Natural killer cell (primary cell): ENCODE measurements at regions not wholly inside any gene's neighbourhood (a gene's known extent, or its start where the extent isn't known, plus 50 kb on each side); places are given as distances from the start of the nearest gene placed in this dataset.

Source experiments
- ATAC-seq, 3 donors: fragments of 150-1000 bp in 2 of 3; fragments of 200-7000 bp in 1 of 3; cut with Tn5 transposase; 1 replicate in 1 of 3; 2 replicates in 2 of 3; pipeline ENCODE4 v1.10.0; 2021; ENCODE audit warnings: mild to moderate bottlenecking in 2 of 3, moderate library complexity in 2 of 3
- DNase-seq, 2 donors: peaks; one replicate each; pipeline versions ENCODE4 v3.0.0 to v3.0.0-alpha.2; 2013 to 2021; ENCODE audit warnings: mixed read lengths in 1 of 2
- H3K27ac ChIP-seq: one replicate; pipeline ENCODE4 v1.5.1; 2013; ENCODE audit warnings: mild to moderate bottlenecking, low read length
- H3K27me3 ChIP-seq: one replicate; pipeline ENCODE4 v1.6.1; 2013; ENCODE audit warnings: low read length; ENCODE audit not compliant: control insufficient read depth, insufficient read depth
- H3K36me3 ChIP-seq: one replicate; pipeline ENCODE4 v1.6.1; 2013; ENCODE audit warnings: low read length; ENCODE audit not compliant: control insufficient read depth, insufficient read depth
- H3K4me1 ChIP-seq: one replicate; pipeline ENCODE4 v1.6.1; 2013; ENCODE audit warnings: low read length; ENCODE audit not compliant: control insufficient read depth, insufficient read depth
- H3K4me3 ChIP-seq: one replicate; pipeline ENCODE4 v1.5.1; 2013; ENCODE audit warnings: low read length
- H3K9me3 ChIP-seq: one replicate; pipeline ENCODE4 v1.6.1; 2013; ENCODE audit warnings: low read length; ENCODE audit not compliant: control insufficient read depth, insufficient read depth
- H3K27ac Mint-ChIP-seq, 2 donors: one replicate each; pipeline ENCODE4 v1.8.0; 2022; ENCODE audit warnings: mild to moderate bottlenecking in 2 of 2, mixed read lengths in 2 of 2, moderate library complexity in 1 of 2
- H3K27me3 Mint-ChIP-seq, 2 donors: one replicate each; pipeline ENCODE4 v1.8.0; 2022; ENCODE audit warnings: low read depth in 2 of 2, mixed read lengths in 2 of 2
- H3K36me3 Mint-ChIP-seq: one replicate; pipeline ENCODE4 v1.8.0; 2022; ENCODE audit warnings: mixed read lengths
- H3K4me1 Mint-ChIP-seq, 2 donors: one replicate each; pipeline ENCODE4 v1.8.0; 2022; ENCODE audit warnings: mixed read lengths in 2 of 2
- H3K4me3 Mint-ChIP-seq: one replicate; pipeline ENCODE4 v1.8.0; 2022; ENCODE audit warnings: mild to moderate bottlenecking, moderate library complexity, mixed read lengths
- H3K9me3 Mint-ChIP-seq, 2 donors: one replicate each; pipeline ENCODE4 v1.8.0; 2022; ENCODE audit warnings: mixed read lengths in 2 of 2
- CTCF ChIP-seq: fragments of 200-600 bp; IDR thresholded peaks from one replicate; pipeline ENCODE4 v1.8.0; 2022; ENCODE audit warnings: antibody characterized with exemption
- WGBS: methylation state at CpG from one replicate; pipeline ENCODE4 v1.1.7; 2013; ENCODE audit warnings: missing lambda C conversion rate; ENCODE audit not compliant: insufficient coverage; 5-methylcytosine and 5-hydroxymethylcytosine counted together
- intact Hi-C: fragments of 100-400 bp; cut with micrococcal nuclease; formaldehyde crosslinking; loops from one replicate; pipeline ENCODE4 v1.14.2; 2022

GRCh38 chr13:84131249-84131648 lies 249.0 kb upstream of the SLITRK1 start:
- Histone ChIP-seq H3K27ac (no peak overlapping the region), H3K4me1 (peaks cover 12% of the 10 kb centered on the region), H3K27me3 (no peaks in the 10 kb centered on the region), H3K4me3 (no peak overlapping the region), H3K36me3 (no peaks in the 10 kb centered on the region), H3K9me3 (no peaks in the 10 kb centered on the region)
- no peaks in the 10 kb centered on the region for H3K27me3 Mint-ChIP-seq
- H3K27ac Mint-ChIP-seq = no peak overlapping the region
- no peak overlapping the region for H3K4me3 Mint-ChIP-seq
- H3K4me1 Mint-ChIP-seq = peaks cover 18 to 20% of the 10 kb centered on the region in 2 donors
- H3K9me3 Mint-ChIP-seq = no peaks in the 10 kb centered on the region
- H3K36me3 Mint-ChIP-seq = no peaks in the 10 kb centered on the region
- DNase-seq (no peak), ATAC-seq (no peak)
- intact Hi-C loops = no loop called here
- WGBS = 94% methylated on average over 4 of the region's 7 CpGs
- TF ChIP-seq CTCF = no peak

GRCh38 chr13:84130495-84131114 lies 248.3 kb upstream of the SLITRK1 start:
- H3K27me3 ChIP-seq = no peaks in the 10 kb centered on the region
- H3K36me3 ChIP-seq = no peaks in the 10 kb centered on the region
- intact Hi-C loops = no loop called here
- Mint-ChIP-seq H3K27me3 (no peaks in the 10 kb centered on the region), H3K4me1 (peaks cover 12 to 15% of the 10 kb centered on the region in 2 donors), H3K4me3 (no peak overlapping the region), H3K36me3 (no peaks in the 10 kb centered on the region), H3K27ac (no peak overlapping the region), H3K9me3 (no peaks in the 10 kb centered on the region)
- no peak overlapping the region for H3K4me3 ChIP-seq
- no peaks in the 10 kb centered on the region for H3K9me3 ChIP-seq
- H3K4me1 ChIP-seq = peaks cover 12% of the 10 kb centered on the region
- ATAC-seq (no peak), DNase-seq (no peak)
- no peak overlapping the region for H3K27ac ChIP-seq
- no CpG with 5 or more reads among the region's 1 CpG for WGBS
- TF ChIP-seq CTCF = no peak

GRCh38 chr13:84129966-84130365 lies 247.7 kb upstream of the SLITRK1 start:
- no peak overlapping the region for H3K4me3 Mint-ChIP-seq
- H3K4me1 ChIP-seq = peaks cover 12% of the 10 kb centered on the region
- no peaks in the 10 kb centered on the region for H3K36me3 Mint-ChIP-seq
- TF ChIP-seq CTCF = no peak
- intact Hi-C loops = no loop called here
- WGBS = 94% methylated on average over 1 of the region's 2 CpGs
- no peaks in the 10 kb centered on the region for H3K9me3 Mint-ChIP-seq
- no peaks in the 10 kb centered on the region for H3K27me3 ChIP-seq
- H3K27ac ChIP-seq = no peak overlapping the region
- ATAC-seq (no peak), DNase-seq (no peak)
- no peak overlapping the region for H3K4me3 ChIP-seq
- H3K4me1 Mint-ChIP-seq = peaks cover 11 to 15% of the 10 kb centered on the region in 2 donors
- no peaks in the 10 kb centered on the region for H3K27me3 Mint-ChIP-seq
- H3K27ac Mint-ChIP-seq = no peak overlapping the region
- no peaks in the 10 kb centered on the region for H3K36me3 ChIP-seq
- H3K9me3 ChIP-seq = no peaks in the 10 kb centered on the region

GRCh38 chr13:84127597-84128128 lies 245.4 kb upstream of the SLITRK1 start:
- ATAC-seq (no peak), DNase-seq (no peak)
- Mint-ChIP-seq H3K27ac (peak overlapping the region in 1 of 2 donors; percentile 79), H3K4me1 (peaks cover 11 to 15% of the 10 kb centered on the region in 2 donors), H3K4me3 (no peak overlapping the region), H3K36me3 (no peaks in the 10 kb centered on the region), H3K9me3 (no peaks in the 10 kb centered on the region), H3K27me3 (no peaks in the 10 kb centered on the region)
- WGBS = 95% methylated on average over 8 of the region's 8 CpGs
- peaks cover 12% of the 10 kb centered on the region for H3K4me1 ChIP-seq
- H3K27me3 ChIP-seq = no peaks in the 10 kb centered on the region
- no peaks in the 10 kb centered on the region for H3K9me3 ChIP-seq
- no peak for TF ChIP-seq CTCF
- H3K36me3 ChIP-seq = no peaks in the 10 kb centered on the region
- no peak overlapping the region for H3K4me3 ChIP-seq
- intact Hi-C loops = no loop called here
- no peak overlapping the region for H3K27ac ChIP-seq
